Neural cell (in vitro differentiated cells): ENCODE measurements at regions not wholly inside any gene's neighbourhood (a gene's known extent, or its start where the extent isn't known, plus 50 kb on each side); places are given as distances from the start of the nearest gene placed in this dataset.

Source experiments
- H2AFZ ChIP-seq: fragments of 200-600, 300-800 bp; sonication (generic), shearing (Covaris generic); 2 replicates; pipeline ENCODE4 v1.6.0; 2014; ENCODE audit warnings: low read depth, mild to moderate bottlenecking, antibody characterized with exemption, low read length, moderate library complexity
- H3F3A ChIP-seq: fragments of 200-600 bp; shearing (Covaris generic); 2 replicates; pipeline ENCODE4 v1.6.1; 2016; ENCODE audit warnings: mild to moderate bottlenecking, moderate library complexity, mixed read lengths, antibody characterized with exemption, low read length; ENCODE audit not compliant: insufficient read depth, poor library complexity, severe bottlenecking
- H3K27ac ChIP-seq: fragments of 200-600, 300-800 bp; sonication (generic), shearing (Covaris generic); 2 replicates; pipeline ENCODE4 v1.5.1; 2014; ENCODE audit warnings: mild to moderate bottlenecking, low read length, moderate library complexity
- H3K27me3 ChIP-seq: fragments of 300-800, 200-600 bp; sonication (generic), shearing (Covaris generic); 2 replicates; pipeline ENCODE4 v1.6.0; 2014; ENCODE audit warnings: mild to moderate bottlenecking, low read depth, low read length, moderate library complexity; ENCODE audit not compliant: insufficient read depth
- H3K36me3 ChIP-seq: fragments of 300-800, 200-600 bp; sonication (generic), shearing (Covaris generic); 2 replicates; pipeline ENCODE4 v1.5.1; 2014; ENCODE audit warnings: mild to moderate bottlenecking, antibody characterized with exemption, low read length, moderate library complexity; ENCODE audit not compliant: insufficient read depth
- H3K4me2 ChIP-seq: fragments of 300-800, 200-600 bp; sonication (generic), shearing (Covaris generic); 2 replicates; pipeline ENCODE4 v1.6.0; 2014; ENCODE audit warnings: mild to moderate bottlenecking, low read length
- H3K4me3 ChIP-seq: fragments of 300-800, 200-600 bp; sonication (generic), shearing (Covaris generic); 2 replicates; pipeline ENCODE4 v1.5.1; 2014; ENCODE audit warnings: mild to moderate bottlenecking, low read length, moderate library complexity
- H3K79me2 ChIP-seq: fragments of 200-600 bp; shearing (Covaris generic); replicated peaks from 2 replicates; pipeline ENCODE4 v1.6.0; 2014; ENCODE audit warnings: mild to moderate bottlenecking, low read length, moderate library complexity; ENCODE audit not compliant: insufficient read depth
- H3K9ac ChIP-seq: fragments of 300-800, 200-600 bp; sonication (generic), shearing (Covaris generic); 2 replicates; pipeline ENCODE4 v1.6.1; 2016; ENCODE audit warnings: mild to moderate bottlenecking, low read length, mixed read lengths
- H3K9me2 ChIP-seq: fragments of 200-600 bp; shearing (Covaris generic); 2 replicates; pipeline ENCODE4 v1.6.1; 2016; ENCODE audit warnings: mild to moderate bottlenecking, low read length, mixed read lengths; ENCODE audit not compliant: insufficient read depth
- H3K9me3 ChIP-seq: fragments of 200-600, 300-800 bp; sonication (generic), shearing (Covaris generic); 2 replicates; pipeline ENCODE4 v1.6.1; 2016; ENCODE audit warnings: mild to moderate bottlenecking, mixed run types, low read length, moderate library complexity, mixed read lengths
- H4K20me1 ChIP-seq: fragments of 200-600 bp; shearing (Covaris generic); 2 replicates; pipeline ENCODE4 v1.6.1; 2016; ENCODE audit warnings: mild to moderate bottlenecking, mixed run types; ENCODE audit not compliant: insufficient read depth
- CTCF ChIP-seq: fragments of 450-650 bp; IDR thresholded peaks from 2 replicates; pipeline ENCODE4 v1.5.1; 2014; ENCODE audit warnings: antibody characterized with exemption, mild to moderate bottlenecking, moderate library complexity; ENCODE audit not compliant: poor library complexity, severe bottlenecking
- EP300 ChIP-seq: fragments of 450-650 bp; conservative IDR thresholded peaks from 2 replicates; pipeline ENCODE4 v1.6.1; 2014; ENCODE audit warnings: antibody characterized with exemption, mild to moderate bottlenecking, moderate library complexity; ENCODE audit not compliant: poor library complexity, severe bottlenecking
- EZH2 ChIP-seq: fragments of 200-600, 300-800 bp; shearing (Covaris generic), sonication (generic); IDR thresholded peaks from 2 replicates; pipeline ENCODE4 v1.6.1; 2014; ENCODE audit warnings: antibody characterized with exemption, low read length, borderline replicate concordance, mild to moderate bottlenecking; ENCODE audit not compliant: insufficient read depth, poor library complexity, severe bottlenecking
- MXI1 ChIP-seq: fragments of 450-650 bp; conservative IDR thresholded peaks from 2 replicates; pipeline ENCODE4 v1.6.1; 2014; ENCODE audit warnings: antibody characterized with exemption, mild to moderate bottlenecking; ENCODE audit not compliant: poor library complexity, severe bottlenecking
- POLR2AphosphoS5 ChIP-seq: IDR thresholded peaks from 2 replicates; pipeline ENCODE4 v1.6.1; 2012
- RAD21 ChIP-seq: fragments of 450-650 bp; conservative IDR thresholded peaks from 2 replicates; pipeline ENCODE4 v1.6.1; 2014; ENCODE audit warnings: antibody characterized with exemption, mild to moderate bottlenecking, moderate library complexity
- REST ChIP-seq: IDR thresholded peaks from 2 replicates; pipeline ENCODE4 v1.6.1; 2012; ENCODE audit warnings: borderline replicate concordance
- SMC3 ChIP-seq: fragments of 450-650 bp; conservative IDR thresholded peaks from 2 replicates; pipeline ENCODE4 v1.6.1; 2014; ENCODE audit warnings: antibody characterized with exemption, mild to moderate bottlenecking, moderate library complexity; ENCODE audit not compliant: poor library complexity
- TAF1 ChIP-seq: IDR thresholded peaks from 2 replicates; pipeline ENCODE4 v1.6.1; 2012; ENCODE audit warnings: low read depth

- Histone ChIP-seq H3K9me3 (no peaks in the 10 kb centered on the region), H3K4me3 (no peak overlapping the region), H4K20me1 (no peaks in the 10 kb centered on the region), H3K27me3 (no peaks in the 10 kb centered on the region), H3K9me2 (no peaks in the 10 kb centered on the region), H3K27ac (no peak overlapping the region), H3K9ac (no peak overlapping the region), H3F3A (no peaks in the 10 kb centered on the region), H3K4me2 (no peak overlapping the region), H3K36me3 (no peaks in the 10 kb centered on the region), H2AFZ (no peak overlapping the region), H3K79me2 (no peaks in the 10 kb centered on the region)
- TF ChIP-seq CTCF (no peak), TAF1 (no peak), REST (no peak), SMC3 (no peak), EP300 (no peak), EZH2 (no peak), POLR2AphosphoS5 (no peak), MXI1 (no peak), RAD21 (no peak)
Measured at GRCh38 chr2:153213022-153213421, 265.5 kb downstream of the RPRM start.

GRCh38 chr2:153197402-153198386 is 280.9 kb downstream of the RPRM start:
- H3K27ac ChIP-seq: no peak overlapping the region
- no peak overlapping the region for H3K4me3 ChIP-seq
- no peaks in the 10 kb centered on the region for H4K20me1 ChIP-seq
- H3K36me3 ChIP-seq: no peaks in the 10 kb centered on the region
- TF ChIP-seq RAD21 (no peak), TAF1 (no peak), POLR2AphosphoS5 (no peak), MXI1 (no peak), CTCF (no peak), EZH2 (no peak), SMC3 (no peak), EP300 (no peak), REST (no peak)
- no peak overlapping the region for H3K4me2 ChIP-seq
- H3K27me3 ChIP-seq: no peaks in the 10 kb centered on the region
- H3K9me2 ChIP-seq: no peaks in the 10 kb centered on the region
- no peak overlapping the region for H3K9ac ChIP-seq
- no peaks in the 10 kb centered on the region for H3K9me3 ChIP-seq
- no peaks in the 10 kb centered on the region for H3F3A ChIP-seq
- H3K79me2 ChIP-seq: no peaks in the 10 kb centered on the region
- H2AFZ ChIP-seq: no peak overlapping the region
